ENCODE measurements at regions not wholly inside any gene's neighbourhood (a gene's known extent, or its start where the extent isn't known, plus 50 kb on each side); places are given as distances from the start of the nearest gene placed in this dataset.
"Not testable (repeated sequence)": the region's sequence is repeated elsewhere in the genome, so short reads cannot be mapped to it uniquely, and the experiment has no call there.

DNA sequence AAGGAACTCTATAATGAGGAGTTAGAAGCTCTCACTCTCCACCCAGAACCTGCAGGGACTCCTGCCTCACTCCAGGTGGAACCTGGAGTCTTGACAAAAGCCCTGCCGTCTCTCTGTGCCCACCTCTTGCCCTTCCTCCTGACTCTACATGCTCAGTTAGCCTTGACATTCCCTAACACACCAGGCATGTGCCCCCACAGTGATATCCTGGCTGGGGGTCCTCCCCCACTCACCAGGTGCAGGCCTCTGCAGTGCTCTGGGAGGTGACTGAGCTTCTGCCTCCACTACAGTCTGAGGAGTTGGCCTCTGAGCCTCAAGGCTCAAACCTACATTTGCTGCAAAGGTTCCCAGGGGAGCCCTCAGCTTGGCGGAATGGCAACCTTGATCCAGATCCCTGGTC is 300.7 kb downstream of the ADGRD1 start:
- no peaks in the 10 kb centered on the region for H3K4me1 ChIP-seq (ENCODE audit: control insufficient read depth, insufficient read depth, low read length)
- no peak overlapping the region for H3K27ac ChIP-seq (ENCODE audit: low read depth, low read length)
- H3K9ac ChIP-seq (ENCODE audit: low read depth, low read length): no peak overlapping the region
- no peaks in the 10 kb centered on the region for H3K36me3 ChIP-seq (ENCODE audit: control insufficient read depth, insufficient read depth, low read length)
- H3K27me3 ChIP-seq (ENCODE audit: control insufficient read depth, insufficient read depth, low read length): no peaks in the 10 kb centered on the region
- no peaks in the 10 kb centered on the region; the same call in 1 of the 2 replicates for H3K9me3 ChIP-seq (ENCODE audit: control insufficient read depth, insufficient read depth, low read length)
- no peak overlapping the region for H3K4me3 ChIP-seq (ENCODE audit: low read depth, low read length)

GRCh38 chr12:131258398-131258797 is 304.7 kb downstream of the ADGRD1 start:
- no peaks in the 10 kb centered on the region for H3K36me3 ChIP-seq (ENCODE audit: control insufficient read depth, insufficient read depth, low read length)
- no peaks in the 10 kb centered on the region for H3K4me1 ChIP-seq (ENCODE audit: control insufficient read depth, insufficient read depth, low read length)
- no peak overlapping the region for H3K4me3 ChIP-seq (ENCODE audit: low read depth, low read length)
- no peak overlapping the region for H3K27ac ChIP-seq (ENCODE audit: low read depth, low read length)
- H3K9me3 ChIP-seq (ENCODE audit: control insufficient read depth, insufficient read depth, low read length): no peaks in the 10 kb centered on the region; the same call in 1 of the 2 replicates
- H3K9ac ChIP-seq (ENCODE audit: low read depth, low read length): no peak overlapping the region
- no peaks in the 10 kb centered on the region for H3K27me3 ChIP-seq (ENCODE audit: control insufficient read depth, insufficient read depth, low read length)

DNA sequence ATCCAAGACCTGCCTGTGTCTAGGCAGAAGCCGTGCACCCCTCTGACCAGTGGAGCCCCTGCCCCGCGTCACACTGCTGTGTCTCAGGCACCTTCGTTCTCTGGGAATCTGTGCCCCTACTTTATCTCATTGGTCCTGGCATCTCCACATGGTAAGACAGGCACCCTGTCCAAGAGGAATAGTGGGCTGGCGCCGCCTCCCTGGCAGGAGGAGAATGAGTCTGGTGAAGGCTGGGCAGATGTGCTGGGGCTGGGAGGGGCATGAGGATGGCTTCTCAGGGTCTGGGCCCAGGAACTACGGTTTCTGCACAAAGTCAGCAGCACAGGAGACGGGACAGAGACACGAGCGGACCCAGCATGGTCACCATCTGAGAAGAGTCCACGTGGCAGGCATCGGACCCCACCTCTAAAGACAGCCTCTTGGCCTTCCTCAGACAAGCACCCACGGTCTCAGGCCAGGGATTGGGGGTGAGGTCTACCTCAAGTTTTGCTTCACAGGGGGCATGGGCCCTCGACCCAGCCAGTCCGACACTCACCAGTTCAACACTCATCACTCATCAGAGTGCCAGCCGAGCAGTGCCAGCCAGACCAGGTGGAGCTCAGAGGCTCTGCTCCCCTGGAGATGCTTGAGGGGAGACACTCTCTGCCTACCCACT is 306.7 kb downstream of the ADGRD1 start:
- H3K4me3 ChIP-seq (ENCODE audit: low read depth, low read length): no peak overlapping the region
- no peak overlapping the region for H3K27ac ChIP-seq (ENCODE audit: low read depth, low read length)
- no peaks in the 10 kb centered on the region; the same call in 1 of the 2 replicates for H3K9me3 ChIP-seq (ENCODE audit: control insufficient read depth, insufficient read depth, low read length)
- H3K36me3 ChIP-seq (ENCODE audit: control insufficient read depth, insufficient read depth, low read length): no peaks in the 10 kb centered on the region
- no peaks in the 10 kb centered on the region for H3K27me3 ChIP-seq (ENCODE audit: control insufficient read depth, insufficient read depth, low read length)
- H3K9ac ChIP-seq (ENCODE audit: low read depth, low read length): no peak overlapping the region
- H3K4me1 ChIP-seq (ENCODE audit: control insufficient read depth, insufficient read depth, low read length): no peaks in the 10 kb centered on the region

DNA sequence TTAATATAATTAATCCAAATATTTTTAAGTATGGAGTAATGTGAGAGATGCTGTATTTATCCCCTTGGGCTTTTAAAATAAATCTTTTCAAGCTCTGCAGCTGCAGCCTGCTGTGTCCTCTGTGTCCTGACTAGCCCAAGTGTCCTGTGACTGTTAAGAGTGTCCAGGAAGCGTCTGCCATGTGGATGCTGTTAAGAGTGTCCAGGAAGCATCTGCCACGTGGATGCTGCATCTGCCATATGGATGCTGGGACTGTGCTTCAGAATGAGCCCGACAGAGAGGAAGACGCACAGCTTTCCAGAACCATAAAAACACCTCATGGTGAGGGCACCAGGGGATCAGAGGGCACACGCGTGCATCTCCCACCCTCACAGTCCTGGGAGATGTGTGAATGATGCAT is 307.2 kb downstream of the ADGRD1 start:
- Histone ChIP-seq H3K4me1 (ENCODE audit: control insufficient read depth, insufficient read depth, low read length) (no peaks in the 10 kb centered on the region), H3K27ac (ENCODE audit: low read depth, low read length) (no peak overlapping the region), H3K27me3 (ENCODE audit: control insufficient read depth, insufficient read depth, low read length) (no peaks in the 10 kb centered on the region), H3K9ac (ENCODE audit: low read depth, low read length) (no peak overlapping the region), H3K4me3 (ENCODE audit: low read depth, low read length) (no peak overlapping the region), H3K9me3 (ENCODE audit: control insufficient read depth, insufficient read depth, low read length) (no peaks in the 10 kb centered on the region; the same call in 1 of the 2 replicates), H3K36me3 (ENCODE audit: control insufficient read depth, insufficient read depth, low read length) (no peaks in the 10 kb centered on the region)

DNA sequence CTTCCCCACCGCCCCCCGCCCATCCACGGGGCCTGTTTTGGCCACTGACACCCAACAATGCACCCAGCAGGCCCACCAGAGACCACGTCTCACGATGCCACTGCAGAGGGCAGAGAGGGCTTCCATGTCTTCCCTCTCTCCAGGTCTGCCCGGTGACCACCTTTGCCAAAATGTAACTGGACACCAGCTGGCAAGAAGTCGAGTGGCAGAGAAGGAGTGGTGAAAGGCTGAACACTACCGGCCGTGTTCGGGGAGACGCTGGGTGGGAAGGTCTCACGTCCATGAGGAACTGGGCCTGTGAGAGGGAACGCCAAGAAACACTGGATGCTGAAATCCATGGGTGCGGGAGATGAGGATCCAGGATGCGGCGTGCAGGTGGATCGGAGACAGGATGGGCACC is 308.2 kb downstream of the ADGRD1 start:
- Histone ChIP-seq H3K27me3 (ENCODE audit: control insufficient read depth, insufficient read depth, low read length) (no peaks in the 10 kb centered on the region), H3K27ac (ENCODE audit: low read depth, low read length) (no peak overlapping the region), H3K9ac (ENCODE audit: low read depth, low read length) (no peak overlapping the region), H3K36me3 (ENCODE audit: control insufficient read depth, insufficient read depth, low read length) (no peaks in the 10 kb centered on the region), H3K4me1 (ENCODE audit: control insufficient read depth, insufficient read depth, low read length) (no peaks in the 10 kb centered on the region), H3K9me3 (ENCODE audit: control insufficient read depth, insufficient read depth, low read length) (no peaks in the 10 kb centered on the region), H3K4me3 (ENCODE audit: low read depth, low read length) (no peak overlapping the region)

DNA sequence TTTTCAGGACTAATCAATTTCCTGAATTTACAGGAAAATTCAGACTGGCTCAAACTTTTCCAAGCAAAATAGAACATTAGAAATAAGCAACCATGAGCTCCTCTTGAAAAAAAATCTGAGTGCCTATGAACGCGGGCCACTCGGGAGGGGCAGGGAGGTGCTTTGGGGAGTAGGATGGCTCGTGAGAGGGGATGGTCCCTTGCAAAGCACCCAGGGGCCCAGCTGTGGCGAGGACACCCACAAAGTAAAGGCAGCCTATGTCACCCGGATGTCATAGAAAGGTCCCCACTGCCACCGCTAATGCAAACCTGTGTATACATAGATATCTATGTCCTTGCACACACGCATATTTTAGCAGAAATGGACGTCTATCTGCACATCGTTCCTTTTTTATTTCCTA is 309.9 kb downstream of the ADGRD1 start:
- no peak overlapping the region for H3K4me3 ChIP-seq (ENCODE audit: low read depth, low read length)
- no peaks in the 10 kb centered on the region for H3K36me3 ChIP-seq (ENCODE audit: control insufficient read depth, insufficient read depth, low read length)
- H3K27ac ChIP-seq (ENCODE audit: low read depth, low read length): no peak overlapping the region
- no peak overlapping the region for H3K9ac ChIP-seq (ENCODE audit: low read depth, low read length)
- H3K27me3 ChIP-seq (ENCODE audit: control insufficient read depth, insufficient read depth, low read length): no peaks in the 10 kb centered on the region
- H3K9me3 ChIP-seq (ENCODE audit: control insufficient read depth, insufficient read depth, low read length): no peaks in the 10 kb centered on the region
- H3K4me1 ChIP-seq (ENCODE audit: control insufficient read depth, insufficient read depth, low read length): no peaks in the 10 kb centered on the region

DNA sequence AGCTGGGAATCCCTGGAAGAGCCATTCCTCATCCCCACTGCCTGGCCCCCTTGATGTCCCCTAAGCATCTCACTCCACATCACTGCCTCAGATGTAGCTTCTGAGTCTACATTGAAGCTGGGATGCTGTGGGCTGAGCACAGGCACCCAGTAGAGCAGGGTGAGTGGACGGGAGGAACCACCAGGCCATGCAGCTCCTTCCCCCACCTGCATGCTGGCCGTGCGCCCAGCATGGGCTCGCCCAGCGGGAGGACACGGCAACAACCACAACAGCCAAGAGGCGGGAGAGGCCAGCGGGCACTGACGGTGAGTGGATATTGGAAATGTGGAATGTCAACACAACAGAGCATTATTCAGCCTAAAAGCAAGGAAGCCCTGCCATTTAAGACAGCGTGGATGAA is 310.9 kb downstream of the ADGRD1 start:
- H3K36me3 ChIP-seq (ENCODE audit: control insufficient read depth, insufficient read depth, low read length): no peaks in the 10 kb centered on the region
- no peaks in the 10 kb centered on the region for H3K4me1 ChIP-seq (ENCODE audit: control insufficient read depth, insufficient read depth, low read length)
- H3K27ac ChIP-seq (ENCODE audit: low read depth, low read length): no peak overlapping the region
- H3K4me3 ChIP-seq (ENCODE audit: low read depth, low read length): no peak overlapping the region
- H3K27me3 ChIP-seq (ENCODE audit: control insufficient read depth, insufficient read depth, low read length): no peaks in the 10 kb centered on the region
- H3K9ac ChIP-seq (ENCODE audit: low read depth, low read length): no peak overlapping the region
- no peaks in the 10 kb centered on the region for H3K9me3 ChIP-seq (ENCODE audit: control insufficient read depth, insufficient read depth, low read length)

DNA sequence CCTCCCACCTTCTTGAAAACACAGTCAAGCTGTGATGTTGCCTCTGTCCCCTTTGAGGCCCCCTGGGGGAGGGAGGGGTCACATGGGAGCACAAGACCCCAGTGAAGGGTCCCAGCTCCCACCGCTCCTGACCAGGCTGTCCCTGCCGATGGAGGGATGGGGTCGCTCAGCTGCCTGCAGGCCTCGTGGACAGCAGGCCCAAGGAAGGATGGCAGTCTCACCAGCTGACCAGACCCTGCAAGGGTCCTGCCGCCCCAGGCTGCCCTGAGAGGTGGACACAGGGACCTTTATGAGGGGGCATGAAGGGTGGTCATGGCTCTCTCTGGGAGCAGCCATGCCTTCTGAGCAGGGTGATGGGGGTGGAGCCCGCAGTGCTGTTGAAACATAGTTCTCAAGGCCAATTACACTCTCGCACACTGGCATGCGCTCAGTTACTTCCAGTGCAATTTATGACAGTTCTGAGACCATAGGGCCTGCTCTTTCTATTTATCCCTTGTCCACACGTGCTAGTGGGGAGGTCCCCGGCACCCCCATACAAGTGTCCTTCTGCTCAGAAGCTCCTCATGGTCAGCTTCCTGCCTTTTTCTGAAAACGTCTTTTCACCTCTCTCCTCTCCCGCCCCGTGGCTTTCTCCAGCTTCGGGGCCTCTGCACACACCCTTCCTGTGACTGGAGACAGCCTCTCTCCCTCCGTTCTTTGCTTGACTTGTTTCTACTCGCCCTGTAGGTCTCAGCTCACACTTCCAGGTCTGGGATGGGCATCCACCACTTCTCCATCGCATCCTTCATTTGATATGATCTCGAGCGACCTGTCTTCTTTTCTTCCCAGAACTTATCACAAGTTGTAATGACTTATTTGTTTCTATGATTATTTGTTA is 313.1 kb downstream of the ADGRD1 start:
- no peak overlapping the region for H3K27ac ChIP-seq (ENCODE audit: low read depth, low read length)
- no peaks in the 10 kb centered on the region for H3K27me3 ChIP-seq (ENCODE audit: control insufficient read depth, insufficient read depth, low read length)
- no peaks in the 10 kb centered on the region for H3K4me1 ChIP-seq (ENCODE audit: control insufficient read depth, insufficient read depth, low read length)
- no peak overlapping the region for H3K9ac ChIP-seq (ENCODE audit: low read depth, low read length)
- H3K9me3 ChIP-seq (ENCODE audit: control insufficient read depth, insufficient read depth, low read length): no peaks in the 10 kb centered on the region
- H3K4me3 ChIP-seq (ENCODE audit: low read depth, low read length): no peak overlapping the region
- no peaks in the 10 kb centered on the region for H3K36me3 ChIP-seq (ENCODE audit: control insufficient read depth, insufficient read depth, low read length)

DNA sequence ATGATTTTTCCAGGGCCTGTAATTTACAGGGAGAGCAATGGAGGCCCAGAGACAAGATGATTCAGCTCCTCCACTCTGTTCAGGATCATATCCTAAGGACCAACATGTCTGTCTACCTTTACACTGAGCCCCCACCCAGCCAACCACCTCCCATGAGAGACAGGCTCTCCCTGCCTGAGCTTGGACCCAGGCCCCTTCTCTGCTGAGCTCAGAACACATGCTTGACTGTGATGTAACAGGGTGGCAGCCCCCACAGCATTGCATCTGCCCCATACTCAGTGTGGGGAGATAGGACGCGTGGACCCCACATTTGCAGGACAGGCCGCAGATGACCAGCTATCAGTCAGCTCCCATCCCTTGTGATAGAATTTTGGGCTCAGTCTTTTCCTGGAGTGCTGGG is 313.9 kb downstream of the ADGRD1 start:
- Histone ChIP-seq H3K36me3 (ENCODE audit: control insufficient read depth, insufficient read depth, low read length) (no peaks in the 10 kb centered on the region), H3K27me3 (ENCODE audit: control insufficient read depth, insufficient read depth, low read length) (no peaks in the 10 kb centered on the region), H3K9ac (ENCODE audit: low read depth, low read length) (no peak overlapping the region), H3K4me1 (ENCODE audit: control insufficient read depth, insufficient read depth, low read length) (no peaks in the 10 kb centered on the region), H3K9me3 (ENCODE audit: control insufficient read depth, insufficient read depth, low read length) (no peaks in the 10 kb centered on the region), H3K27ac (ENCODE audit: low read depth, low read length) (no peak overlapping the region), H3K4me3 (ENCODE audit: low read depth, low read length) (no peak overlapping the region)

DNA sequence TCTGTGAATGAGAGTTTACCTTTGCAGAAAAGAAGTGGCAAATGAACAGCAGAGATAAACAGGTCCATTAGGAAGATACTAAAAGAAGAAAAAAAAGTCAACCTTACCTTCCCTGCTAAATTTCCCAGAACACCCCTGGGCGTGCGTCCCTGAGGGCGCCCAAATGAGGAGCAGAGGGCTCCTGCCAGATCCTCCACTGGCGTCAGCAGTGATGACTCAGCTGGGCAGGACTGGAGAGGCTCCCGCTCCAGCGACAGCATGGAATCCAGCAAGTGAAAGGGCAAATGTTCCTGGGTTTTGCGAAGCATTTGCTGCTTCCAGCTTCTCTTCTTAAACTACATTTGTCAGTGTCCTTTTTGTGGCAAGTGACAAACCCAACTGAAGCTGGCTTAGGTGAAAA is 314.4 kb downstream of the ADGRD1 start:
- not testable (repeated sequence) for H3K9me3 ChIP-seq (ENCODE audit: control insufficient read depth, insufficient read depth, low read length); H3K27me3 ChIP-seq (ENCODE audit: control insufficient read depth, insufficient read depth, low read length); H3K36me3 ChIP-seq (ENCODE audit: control insufficient read depth, insufficient read depth, low read length); H3K4me3 ChIP-seq (ENCODE audit: low read depth, low read length); H3K9ac ChIP-seq (ENCODE audit: low read depth, low read length); H3K27ac ChIP-seq (ENCODE audit: low read depth, low read length); H3K4me1 ChIP-seq (ENCODE audit: control insufficient read depth, insufficient read depth, low read length)

DNA sequence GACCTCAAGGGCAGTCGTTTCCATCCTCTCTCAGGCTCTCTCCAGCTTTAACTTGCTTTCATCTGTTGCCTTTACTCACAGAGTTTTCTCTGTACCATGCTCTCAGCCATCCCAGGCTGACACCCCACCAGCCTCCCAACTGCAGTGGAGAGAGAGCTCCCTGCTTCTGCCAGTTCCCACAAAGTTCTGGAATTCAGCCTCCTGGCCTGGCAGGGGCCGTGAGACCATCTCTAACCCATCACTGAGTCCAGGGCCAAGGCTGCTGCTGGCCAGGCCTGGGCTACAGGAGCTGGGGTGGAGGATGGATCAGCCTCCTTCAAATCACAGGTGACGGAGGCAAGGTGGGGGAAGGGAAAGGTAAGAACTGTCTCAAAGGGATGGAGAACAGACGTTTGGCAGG is 314.9 kb downstream of the ADGRD1 start:
- H3K36me3 ChIP-seq (ENCODE audit: control insufficient read depth, insufficient read depth, low read length); H3K9ac ChIP-seq (ENCODE audit: low read depth, low read length); H3K4me3 ChIP-seq (ENCODE audit: low read depth, low read length); H3K9me3 ChIP-seq (ENCODE audit: control insufficient read depth, insufficient read depth, low read length); H3K27ac ChIP-seq (ENCODE audit: low read depth, low read length); H3K27me3 ChIP-seq (ENCODE audit: control insufficient read depth, insufficient read depth, low read length); H3K4me1 ChIP-seq (ENCODE audit: control insufficient read depth, insufficient read depth, low read length): not testable (repeated sequence)

Data from HUES48 (cell line).